Loucy (cell line): ENCODE measurements at regions not wholly inside any gene's neighbourhood (a gene's known extent, or its start where the extent isn't known, plus 50 kb on each side); places are given as distances from the start of the nearest gene placed in this dataset.

ENCODE experiments used
- H2AFZ ChIP-seq: fragments of 200-600 bp; sonication (generic); 2 replicates; pipeline ENCODE4 v1.6.0; 2016; ENCODE audit warnings: antibody characterized with exemption, mild to moderate bottlenecking, low read length, moderate library complexity
- H3F3A ChIP-seq: fragments of 200-600 bp; 2 replicates; pipeline ENCODE4 v1.6.0; 2016; ENCODE audit warnings: antibody characterized with exemption, low read depth, mild to moderate bottlenecking
- H3K27me3 ChIP-seq: fragments of 200-600 bp; sonication (generic); 2 replicates; pipeline ENCODE4 v1.6.1; 2014; ENCODE audit warnings: low read length, mild to moderate bottlenecking; ENCODE audit not compliant: insufficient read depth, poor library complexity, severe bottlenecking
- H3K36me3 ChIP-seq: fragments of 200-600 bp; sonication (generic); 2 replicates; pipeline ENCODE4 v1.6.1; 2016; ENCODE audit warnings: low read length; ENCODE audit not compliant: insufficient read depth
- H3K4me1 ChIP-seq: fragments of 200-600 bp; sonication (generic); 2 replicates; pipeline ENCODE4 v1.5.1; 2014; ENCODE audit warnings: low read length, mild to moderate bottlenecking; ENCODE audit not compliant: insufficient read depth, poor library complexity, severe bottlenecking
- H3K4me2 ChIP-seq: fragments of 200-600 bp; sonication (generic); 2 replicates; pipeline ENCODE4 v1.6.0; 2014; ENCODE audit warnings: antibody characterized with exemption, low read length, low read depth, mild to moderate bottlenecking; ENCODE audit not compliant: poor library complexity, severe bottlenecking
- H3K4me3 ChIP-seq: fragments of 200-600 bp; sonication (generic); 2 replicates; pipeline ENCODE4 v1.5.1; 2014; ENCODE audit warnings: low read length, mild to moderate bottlenecking, mixed read lengths; ENCODE audit not compliant: poor library complexity, severe bottlenecking
- H3K79me2 ChIP-seq: fragments of 200-600 bp; sonication (generic); 2 replicates; pipeline ENCODE4 v1.6.1; 2014; ENCODE audit warnings: low read length; ENCODE audit not compliant: insufficient read depth
- H3K9ac ChIP-seq: fragments of 200-600 bp; sonication (generic); 2 replicates; pipeline ENCODE4 v1.6.0; 2014; ENCODE audit warnings: mild to moderate bottlenecking, low read depth, low read length, moderate library complexity; ENCODE audit not compliant: poor library complexity, severe bottlenecking
- H3K9me2 ChIP-seq: fragments of 200-600 bp; sonication (generic); replicated peaks from 2 replicates; pipeline ENCODE4 v1.6.1; 2016; ENCODE audit warnings: low read depth, low read length, mixed read lengths
- H3K9me3 ChIP-seq: fragments of 200-600 bp; sonication (generic); 2 replicates; pipeline ENCODE4 v1.6.1; 2014; ENCODE audit warnings: mild to moderate bottlenecking, antibody characterized with exemption, low read length, low read depth; ENCODE audit not compliant: insufficient read depth
- H4K20me1 ChIP-seq: fragments of 200-600 bp; sonication (generic); 2 replicates; pipeline ENCODE4 v1.6.0; 2014; ENCODE audit warnings: antibody characterized with exemption, low read length, mild to moderate bottlenecking; ENCODE audit not compliant: insufficient read depth, poor library complexity, severe bottlenecking
- EZH2phosphoT487 ChIP-seq: fragments of 200-600 bp; IDR thresholded peaks from 2 replicates; pipeline ENCODE4 v1.6.1; 2018; ENCODE audit warnings: antibody characterized with exemption, mild to moderate bottlenecking, moderate library complexity, borderline replicate concordance
- TF ChIP-seq, protein P1 (sequence below): fragments of 200-600 bp; sonication (generic); conservative IDR thresholded peaks from 2 replicates; pipeline ENCODE4 v1.5.1; 2014; ENCODE audit warnings: mild to moderate bottlenecking, antibody characterized with exemption, low read length

DNA sequence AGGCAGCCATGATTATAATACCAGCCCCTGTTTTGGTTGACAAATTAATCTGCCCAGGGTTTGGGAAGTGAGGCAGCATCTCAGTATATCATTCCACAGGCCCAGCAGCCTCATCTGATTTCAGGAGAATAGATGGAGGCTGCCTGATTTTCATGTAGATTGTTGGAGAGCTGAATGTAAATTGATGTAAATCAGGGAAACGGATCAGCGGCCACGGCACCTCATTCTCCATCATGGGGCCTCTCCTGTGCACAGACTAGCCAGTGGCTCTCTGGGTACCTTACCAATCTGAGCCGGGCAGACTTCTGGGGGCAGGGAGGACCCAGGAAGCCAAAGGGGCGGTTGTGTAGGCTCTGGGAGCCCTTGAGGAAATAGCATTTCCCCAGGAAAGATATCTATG lies 63.7 kb upstream of the GSC start:
- no peak for TF ChIP-seq EZH2phosphoT487
- TF ChIP-seq, protein P1, sequence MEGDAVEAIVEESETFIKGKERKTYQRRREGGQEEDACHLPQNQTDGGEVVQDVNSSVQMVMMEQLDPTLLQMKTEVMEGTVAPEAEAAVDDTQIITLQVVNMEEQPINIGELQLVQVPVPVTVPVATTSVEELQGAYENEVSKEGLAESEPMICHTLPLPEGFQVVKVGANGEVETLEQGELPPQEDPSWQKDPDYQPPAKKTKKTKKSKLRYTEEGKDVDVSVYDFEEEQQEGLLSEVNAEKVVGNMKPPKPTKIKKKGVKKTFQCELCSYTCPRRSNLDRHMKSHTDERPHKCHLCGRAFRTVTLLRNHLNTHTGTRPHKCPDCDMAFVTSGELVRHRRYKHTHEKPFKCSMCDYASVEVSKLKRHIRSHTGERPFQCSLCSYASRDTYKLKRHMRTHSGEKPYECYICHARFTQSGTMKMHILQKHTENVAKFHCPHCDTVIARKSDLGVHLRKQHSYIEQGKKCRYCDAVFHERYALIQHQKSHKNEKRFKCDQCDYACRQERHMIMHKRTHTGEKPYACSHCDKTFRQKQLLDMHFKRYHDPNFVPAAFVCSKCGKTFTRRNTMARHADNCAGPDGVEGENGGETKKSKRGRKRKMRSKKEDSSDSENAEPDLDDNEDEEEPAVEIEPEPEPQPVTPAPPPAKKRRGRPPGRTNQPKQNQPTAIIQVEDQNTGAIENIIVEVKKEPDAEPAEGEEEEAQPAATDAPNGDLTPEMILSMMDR, result no peak
- Histone ChIP-seq H3K27me3 (no peaks in the 10 kb centered on the region), H3K9ac (no peak overlapping the region), H3K4me1 (no peaks in the 10 kb centered on the region), H4K20me1 (no peaks in the 10 kb centered on the region), H3K9me3 (no peaks in the 10 kb centered on the region), H3F3A (no peaks in the 10 kb centered on the region), H3K4me3 (no peak overlapping the region), H3K36me3 (no peaks in the 10 kb centered on the region), H3K9me2 (no peaks in the 10 kb centered on the region; the same call in 1 of the 2 replicates), H3K4me2 (no peak overlapping the region), H3K79me2 (no peaks in the 10 kb centered on the region), H2AFZ (no peak overlapping the region)

DNA sequence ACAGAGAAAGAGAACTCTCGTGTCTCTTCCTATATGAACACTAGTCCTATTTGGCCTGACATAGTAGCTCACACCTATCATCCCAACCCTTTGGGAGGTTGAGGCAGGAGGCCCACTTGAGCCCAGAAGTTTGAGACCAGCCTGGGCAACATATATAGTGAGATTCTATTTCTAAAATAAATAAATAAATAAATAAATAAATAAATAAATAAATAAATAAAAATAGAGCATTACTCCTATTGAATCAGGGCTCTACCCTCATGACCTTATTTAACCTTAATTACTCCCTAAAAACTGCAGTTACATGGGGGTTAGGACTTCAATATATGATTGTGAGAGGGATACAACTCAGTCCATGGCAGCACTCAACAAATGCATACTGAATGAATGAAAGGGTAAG lies 61.2 kb upstream of the GSC start:
- Histone ChIP-seq H4K20me1 (no peaks in the 10 kb centered on the region), H3K36me3 (no peaks in the 10 kb centered on the region), H3K9me3 (no peaks in the 10 kb centered on the region), H2AFZ (no peak overlapping the region), H3K4me2 (no peak overlapping the region), H3K9me2 (no peaks in the 10 kb centered on the region), H3K27me3 (no peaks in the 10 kb centered on the region), H3F3A (no peaks in the 10 kb centered on the region), H3K4me3 (no peak overlapping the region), H3K9ac (no peak overlapping the region), H3K4me1 (no peaks in the 10 kb centered on the region), H3K79me2 (no peaks in the 10 kb centered on the region)
- TF ChIP-seq, protein P1, result no peak
- TF ChIP-seq EZH2phosphoT487, result no peak

DNA sequence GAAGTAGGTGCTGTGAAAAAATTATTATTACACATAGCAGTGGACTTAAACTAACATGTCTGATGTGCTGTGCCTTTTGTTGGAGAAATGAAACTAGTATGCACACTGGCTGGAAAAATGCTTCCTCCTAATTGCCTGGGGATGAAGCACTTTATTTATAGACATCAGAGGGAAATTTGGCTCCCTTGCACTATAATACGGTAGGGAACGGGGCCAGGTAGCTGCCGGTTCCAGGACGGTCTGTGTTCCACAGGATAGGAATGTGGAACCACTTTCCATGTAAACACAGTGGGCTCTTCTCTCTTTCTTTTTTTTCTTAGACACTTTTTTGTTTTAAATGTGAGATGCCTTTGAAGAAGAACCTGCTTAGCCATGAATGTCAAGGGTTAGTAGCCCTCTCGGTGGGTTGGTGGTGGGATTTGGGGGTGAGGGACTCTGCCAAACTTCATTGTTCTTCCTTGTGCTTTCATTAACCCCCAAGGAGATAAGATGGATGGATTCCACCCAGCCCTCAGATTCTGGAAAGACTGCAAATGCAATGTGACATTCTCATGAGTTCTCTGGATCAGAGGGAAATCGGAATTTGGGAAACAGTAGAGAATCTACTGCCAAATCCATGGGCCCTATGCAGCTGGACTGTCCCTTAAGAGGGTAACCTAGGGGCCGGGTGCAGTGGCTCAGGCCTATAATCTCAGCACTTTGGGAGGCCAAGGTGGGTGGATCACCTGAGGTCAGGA lies 58.0 kb upstream of the GSC start:
- TF ChIP-seq, protein P1, result no peak
- TF ChIP-seq EZH2phosphoT487, result no peak
- Histone ChIP-seq H3K4me1 (no peaks in the 10 kb centered on the region), H4K20me1 (no peaks in the 10 kb centered on the region), H3K36me3 (no peaks in the 10 kb centered on the region), H3K9me2 (no peaks in the 10 kb centered on the region), H3K9me3 (peaks cover 6% of the 10 kb centered on the region; the same call in 1 of the 2 replicates), H3K4me3 (no peak overlapping the region), H3F3A (no peaks in the 10 kb centered on the region), H3K9ac (no peak overlapping the region), H3K79me2 (no peaks in the 10 kb centered on the region), H3K27me3 (no peaks in the 10 kb centered on the region), H2AFZ (no peak overlapping the region), H3K4me2 (no peak overlapping the region)
